ENCODE measurements at regions not wholly inside any gene's neighbourhood (a gene's known extent, or its start where the extent isn't known, plus 50 kb on each side); places are given as distances from the start of the nearest gene placed in this dataset.

GRCh38 chr17:31699281-31699680 lies 159.8 kb downstream of the COPRS start:
- no peak for DNase-seq (ENCODE audit: low spot score)
- Histone ChIP-seq H4K20me1 (ENCODE audit: insufficient read depth, poor library complexity, severe bottlenecking) (no peaks in the 10 kb centered on the region), H3K27me3 (no peaks in the 10 kb centered on the region), H3K9me3 (ENCODE audit: low read depth) (no peaks in the 10 kb centered on the region), H3K4me3 (no peak overlapping the region), H3K4me1 (ENCODE audit: insufficient read depth) (peaks cover 23% of the 10 kb centered on the region), H2AFZ (no peak overlapping the region), H3K9me2 (replicated peaks; ENCODE audit: insufficient read depth) (no peaks in the 10 kb centered on the region), H3K79me2 (no peaks in the 10 kb centered on the region), H3K4me2 (no peak overlapping the region), H3K27ac (no peak overlapping the region), H3K36me3 (replicated peaks; ENCODE audit: insufficient read depth, low read depth) (no peaks in the 10 kb centered on the region)
- TF ChIP-seq, protein P1, sequence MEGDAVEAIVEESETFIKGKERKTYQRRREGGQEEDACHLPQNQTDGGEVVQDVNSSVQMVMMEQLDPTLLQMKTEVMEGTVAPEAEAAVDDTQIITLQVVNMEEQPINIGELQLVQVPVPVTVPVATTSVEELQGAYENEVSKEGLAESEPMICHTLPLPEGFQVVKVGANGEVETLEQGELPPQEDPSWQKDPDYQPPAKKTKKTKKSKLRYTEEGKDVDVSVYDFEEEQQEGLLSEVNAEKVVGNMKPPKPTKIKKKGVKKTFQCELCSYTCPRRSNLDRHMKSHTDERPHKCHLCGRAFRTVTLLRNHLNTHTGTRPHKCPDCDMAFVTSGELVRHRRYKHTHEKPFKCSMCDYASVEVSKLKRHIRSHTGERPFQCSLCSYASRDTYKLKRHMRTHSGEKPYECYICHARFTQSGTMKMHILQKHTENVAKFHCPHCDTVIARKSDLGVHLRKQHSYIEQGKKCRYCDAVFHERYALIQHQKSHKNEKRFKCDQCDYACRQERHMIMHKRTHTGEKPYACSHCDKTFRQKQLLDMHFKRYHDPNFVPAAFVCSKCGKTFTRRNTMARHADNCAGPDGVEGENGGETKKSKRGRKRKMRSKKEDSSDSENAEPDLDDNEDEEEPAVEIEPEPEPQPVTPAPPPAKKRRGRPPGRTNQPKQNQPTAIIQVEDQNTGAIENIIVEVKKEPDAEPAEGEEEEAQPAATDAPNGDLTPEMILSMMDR (IDR thresholded peaks at IDR 0.05; ENCODE audit: poor library complexity): no peak
- TF ChIP-seq EZH2 (IDR thresholded peaks at IDR 0.05; ENCODE audit: borderline replicate concordance): no peak
- no peak for TF ChIP-seq EZH2phosphoT487 (IDR thresholded peaks at IDR 0.05; ENCODE audit: low read depth, severe bottlenecking, unreplicated experiment)
- WGBS (ENCODE audit: low lambda C conversion rate, missing lambda C conversion rate): 81% methylated on average over 3 of the region's 3 CpGs

GRCh38 chr17:31698751-31699150 lies 160.3 kb downstream of the COPRS start:
- TF ChIP-seq, protein P1 (IDR thresholded peaks at IDR 0.05; ENCODE audit: poor library complexity): no peak
- TF ChIP-seq EZH2phosphoT487 (IDR thresholded peaks at IDR 0.05; ENCODE audit: low read depth, severe bottlenecking, unreplicated experiment) (no peak), EZH2 (IDR thresholded peaks at IDR 0.05; ENCODE audit: borderline replicate concordance) (no peak)
- H4K20me1 ChIP-seq (ENCODE audit: insufficient read depth, poor library complexity, severe bottlenecking): no peaks in the 10 kb centered on the region
- 94% methylated on average over 7 of the region's 7 CpGs for WGBS (ENCODE audit: low lambda C conversion rate, missing lambda C conversion rate)

GRCh38 chr17:31697838-31698237 lies 161.2 kb downstream of the COPRS start:
- H3K79me2 ChIP-seq: no peaks in the 10 kb centered on the region
- H3K4me2 ChIP-seq: no peak overlapping the region
- H3K4me3 ChIP-seq: no peak overlapping the region
- no peaks in the 10 kb centered on the region for H3K9me2 ChIP-seq (replicated peaks; ENCODE audit: insufficient read depth)
- H3K4me1 ChIP-seq (ENCODE audit: insufficient read depth): peaks cover 30% of the 10 kb centered on the region
- no peak for TF ChIP-seq EZH2phosphoT487 (IDR thresholded peaks at IDR 0.05; ENCODE audit: low read depth, severe bottlenecking, unreplicated experiment)
- TF ChIP-seq EZH2 (IDR thresholded peaks at IDR 0.05; ENCODE audit: borderline replicate concordance): no peak
- TF ChIP-seq, protein P1 (IDR thresholded peaks at IDR 0.05; ENCODE audit: poor library complexity): no peak
- no peaks in the 10 kb centered on the region for H3K27me3 ChIP-seq
- no peak overlapping the region for H2AFZ ChIP-seq
- no peaks in the 10 kb centered on the region for H3K9me3 ChIP-seq (ENCODE audit: low read depth)
- H4K20me1 ChIP-seq (ENCODE audit: insufficient read depth, poor library complexity, severe bottlenecking): no peaks in the 10 kb centered on the region
- 71% methylated on average over 9 of the region's 9 CpGs for WGBS (ENCODE audit: low lambda C conversion rate, missing lambda C conversion rate)
- no peak for DNase-seq (ENCODE audit: low spot score)
- H3K27ac ChIP-seq: no peak overlapping the region
- H3K36me3 ChIP-seq (replicated peaks; ENCODE audit: insufficient read depth, low read depth): no peaks in the 10 kb centered on the region

More at GRCh38 chr17:31698751-31699150, 160.3 kb downstream of the COPRS start:
- Histone ChIP-seq H3K4me3 (no peak overlapping the region), H3K4me2 (no peak overlapping the region), H3K27me3 (no peaks in the 10 kb centered on the region), H3K9me3 (ENCODE audit: low read depth) (no peaks in the 10 kb centered on the region), H3K36me3 (replicated peaks; ENCODE audit: insufficient read depth, low read depth) (no peaks in the 10 kb centered on the region), H2AFZ (no peak overlapping the region), H3K9me2 (replicated peaks; ENCODE audit: insufficient read depth) (no peaks in the 10 kb centered on the region), H3K4me1 (ENCODE audit: insufficient read depth) (peaks cover 27% of the 10 kb centered on the region), H3K27ac (no peak overlapping the region), H3K79me2 (no peaks in the 10 kb centered on the region)
- DNase-seq (ENCODE audit: low spot score): no peak

Measured in hepatocyte (in vitro differentiated cells).